ENCODE measurements at regions not wholly inside any gene's neighbourhood (a gene's known extent, or its start where the extent isn't known, plus 50 kb on each side); places are given as distances from the start of the nearest gene placed in this dataset.

GRCh38 chr17:55829995-55830612, 79.3 kb downstream of the PCTP start:
- TF ChIP-seq GATA2 (IDR thresholded peaks at IDR 0.05; ENCODE audit: low read depth, low read length) (no peak), GATA3 (IDR thresholded peaks at IDR 0.05; ENCODE audit: low read depth, low read length) (no peak)

- peak; percentile 63 for TF ChIP-seq GATA2 (IDR thresholded peaks at IDR 0.05; ENCODE audit: low read depth, low read length)
- no peak for TF ChIP-seq GATA3 (IDR thresholded peaks at IDR 0.05; ENCODE audit: low read depth, low read length)
These were observed 80.0 kb downstream of the PCTP start for GRCh38 chr17:55830699-55831471.

GRCh38 chr17:55833306-55833705, 82.5 kb downstream of the PCTP start:
- TF ChIP-seq GATA2 (IDR thresholded peaks at IDR 0.05; ENCODE audit: low read depth, low read length) (no peak), GATA3 (IDR thresholded peaks at IDR 0.05; ENCODE audit: low read depth, low read length) (no peak)

GRCh38 chr17:55842405-55843158, 91.7 kb downstream of the PCTP start:
- TF ChIP-seq GATA3 (IDR thresholded peaks at IDR 0.05; ENCODE audit: low read depth, low read length) (no peak), GATA2 (IDR thresholded peaks at IDR 0.05; ENCODE audit: low read depth, low read length) (no peak)

GRCh38 chr17:55843785-55844184, 92.9 kb downstream of the PCTP start:
- TF ChIP-seq GATA3 (IDR thresholded peaks at IDR 0.05; ENCODE audit: low read depth, low read length) (no peak), GATA2 (IDR thresholded peaks at IDR 0.05; ENCODE audit: low read depth, low read length) (no peak)

- TF ChIP-seq GATA3 (IDR thresholded peaks at IDR 0.05; ENCODE audit: low read depth, low read length) (no peak), GATA2 (IDR thresholded peaks at IDR 0.05; ENCODE audit: low read depth, low read length) (no peak)
These were observed 94.5 kb downstream of the PCTP start for GRCh38 chr17:55845385-55845784.

- TF ChIP-seq GATA2 (IDR thresholded peaks at IDR 0.05; ENCODE audit: low read depth, low read length) (no peak), GATA3 (IDR thresholded peaks at IDR 0.05; ENCODE audit: low read depth, low read length) (no peak)
These were observed 95.9 kb downstream of the PCTP start for GRCh38 chr17:55846745-55847144.

GRCh38 chr17:55852734-55853133, 101.9 kb downstream of the PCTP start:
- TF ChIP-seq GATA2 (IDR thresholded peaks at IDR 0.05; ENCODE audit: low read depth, low read length), result no peak
- TF ChIP-seq GATA3 (IDR thresholded peaks at IDR 0.05; ENCODE audit: low read depth, low read length), result no peak

- TF ChIP-seq GATA3 (IDR thresholded peaks at IDR 0.05; ENCODE audit: low read depth, low read length), result no peak
- no peak for TF ChIP-seq GATA2 (IDR thresholded peaks at IDR 0.05; ENCODE audit: low read depth, low read length)
These were observed 108.5 kb downstream of the PCTP start for GRCh38 chr17:55859301-55859795.

GRCh38 chr17:55865072-55865762, 114.4 kb downstream of the PCTP start:
- no peak for TF ChIP-seq GATA3 (IDR thresholded peaks at IDR 0.05; ENCODE audit: low read depth, low read length)
- TF ChIP-seq GATA2 (IDR thresholded peaks at IDR 0.05; ENCODE audit: low read depth, low read length), result no peak

- TF ChIP-seq GATA3 (IDR thresholded peaks at IDR 0.05; ENCODE audit: low read depth, low read length), result no peak
- no peak for TF ChIP-seq GATA2 (IDR thresholded peaks at IDR 0.05; ENCODE audit: low read depth, low read length)
These were observed 119.2 kb downstream of the PCTP start for GRCh38 chr17:55870044-55870443.

- TF ChIP-seq GATA2 (IDR thresholded peaks at IDR 0.05; ENCODE audit: low read depth, low read length), result no peak
- TF ChIP-seq GATA3 (IDR thresholded peaks at IDR 0.05; ENCODE audit: low read depth, low read length), result no peak
These were observed 121.5 kb downstream of the PCTP start for GRCh38 chr17:55872374-55872773.

- TF ChIP-seq GATA2 (IDR thresholded peaks at IDR 0.05; ENCODE audit: low read depth, low read length) (no peak), GATA3 (IDR thresholded peaks at IDR 0.05; ENCODE audit: low read depth, low read length) (no peak)
These were observed 122.3 kb downstream of the PCTP start for GRCh38 chr17:55873017-55873758.
